Ovary (tissue), 7 donors: ENCODE measurements at regions not wholly inside any gene's neighbourhood (a gene's known extent, or its start where the extent isn't known, plus 50 kb on each side); places are given as distances from the start of the nearest gene placed in this dataset.

Source experiments
- DNase-seq, 5 donors: peaks; one replicate each; pipeline ENCODE4 v3.0.0-alpha.2; 2019 to 2020
- H3K27ac ChIP-seq, 2 donors: fragments of 200-600 bp; one replicate each; pipeline versions ENCODE4 v1.5.1 to v1.8.0; 2019 to 2022
- H3K27me3 ChIP-seq: fragments of 200-600 bp; one replicate; pipeline ENCODE4 v1.8.0; 2022
- H3K36me3 ChIP-seq: fragments of 200-600 bp; sonication (generic); one replicate; pipeline ENCODE4 v1.5.1; 2019
- H3K4me1 ChIP-seq: one replicate; pipeline ENCODE4 v1.8.1; 2013; ENCODE audit warnings: mild to moderate bottlenecking, moderate library complexity; ENCODE audit not compliant: insufficient read depth
- H3K4me3 ChIP-seq: fragments of 200-600 bp; sonication (generic); one replicate; pipeline ENCODE4 v1.5.1; 2017
- H3K9me3 ChIP-seq, 2 donors: fragments of 200-600 bp in 1 of 2; sonication (generic) in 1 of 2; one replicate each; pipeline versions ENCODE4 v1.5.1 to v1.8.1; 2013 to 2019; ENCODE audit warnings: mild to moderate bottlenecking in 1 of 2, moderate library complexity in 1 of 2
- EP300 ChIP-seq: sonication (generic); formaldehyde crosslinking; IDR thresholded peaks from one replicate; pipeline ENCODE4 v1.6.1; 2017; ENCODE audit warnings: antibody characterized with exemption
- POLR2A ChIP-seq: fragments of 450-650 bp; IDR thresholded peaks from one replicate; pipeline ENCODE4 v1.6.1; 2017; ENCODE audit warnings: antibody characterized with exemption, mild to moderate bottlenecking, moderate library complexity
- WGBS, 3 donors: extraction: QIAGEN DNeasy Blood & Tissue Kit in 1 of 3; methylation state at CpG; one replicate each; pipeline versions ENCODE4 v1.1.5 to v1.1.7; 2013 to 2017; 5-methylcytosine and 5-hydroxymethylcytosine counted together
- intact Hi-C, 4 donors: fragments of 100-400 bp; cut with DNase I; formaldehyde crosslinking; loops; one replicate each; pipeline versions ENCODE4 v1.11.0 to v1.15.1; 2022 to 2023
- TF ChIP-seq, protein P1 (sequence below), 3 donors: fragments of 450-650 bp in 2 of 3; fragments of 200-600 bp in 1 of 3; IDR thresholded peaks; one replicate each; pipeline versions ENCODE4 v1.5.1 to v1.8.0; 2016 to 2022; ENCODE audit warnings: antibody characterized with exemption in 3 of 3, mild to moderate bottlenecking in 1 of 3
- donor health status: DM: no; HTN: no; CAD: no; lungs with moderate emphysema.
- donor health status: DM: no; HTN: no; CAD: no.
- donor health status: Bipolar disorder and iron deficiency.
- donor health status: DM: no; HTN: no; CAD: no.
- donor health status: DM: yes; HTN: yes; CAD: no.

DNA sequence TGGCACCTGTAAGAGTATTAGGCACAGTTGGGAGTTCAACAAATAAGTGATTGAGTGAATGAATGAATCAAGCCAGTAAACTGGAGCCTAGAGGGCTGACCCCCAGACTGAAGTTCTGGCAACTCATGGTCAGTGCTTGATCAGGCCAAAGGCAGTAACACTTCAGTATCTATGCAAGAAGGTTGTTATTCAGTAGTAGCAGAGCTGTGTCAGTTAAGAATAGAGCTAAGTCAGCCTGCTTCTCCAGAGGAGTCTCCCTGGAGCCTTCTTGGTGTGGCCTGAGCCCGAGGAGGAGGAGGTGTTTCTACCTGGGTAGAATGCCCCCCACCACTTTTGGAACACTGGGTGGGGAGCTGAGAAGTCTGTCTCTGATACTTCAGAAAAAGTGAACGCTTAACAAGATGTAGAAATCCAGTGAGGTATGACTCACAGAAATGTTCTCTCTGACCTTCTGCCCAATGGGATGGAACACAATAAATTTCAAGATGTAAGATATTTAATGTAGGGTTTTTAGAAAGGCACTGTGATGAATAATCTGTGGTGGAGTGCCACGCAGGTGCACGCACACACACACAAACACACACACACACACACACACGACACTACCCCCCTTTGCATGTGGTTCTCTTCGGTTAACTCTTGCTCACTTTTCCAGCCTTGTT is 219.9 kb downstream of the HIPK3 start:
- intact Hi-C loops = no loop called here
- TF ChIP-seq EP300 (no peak), POLR2A (no peak)
- TF ChIP-seq, protein P1, sequence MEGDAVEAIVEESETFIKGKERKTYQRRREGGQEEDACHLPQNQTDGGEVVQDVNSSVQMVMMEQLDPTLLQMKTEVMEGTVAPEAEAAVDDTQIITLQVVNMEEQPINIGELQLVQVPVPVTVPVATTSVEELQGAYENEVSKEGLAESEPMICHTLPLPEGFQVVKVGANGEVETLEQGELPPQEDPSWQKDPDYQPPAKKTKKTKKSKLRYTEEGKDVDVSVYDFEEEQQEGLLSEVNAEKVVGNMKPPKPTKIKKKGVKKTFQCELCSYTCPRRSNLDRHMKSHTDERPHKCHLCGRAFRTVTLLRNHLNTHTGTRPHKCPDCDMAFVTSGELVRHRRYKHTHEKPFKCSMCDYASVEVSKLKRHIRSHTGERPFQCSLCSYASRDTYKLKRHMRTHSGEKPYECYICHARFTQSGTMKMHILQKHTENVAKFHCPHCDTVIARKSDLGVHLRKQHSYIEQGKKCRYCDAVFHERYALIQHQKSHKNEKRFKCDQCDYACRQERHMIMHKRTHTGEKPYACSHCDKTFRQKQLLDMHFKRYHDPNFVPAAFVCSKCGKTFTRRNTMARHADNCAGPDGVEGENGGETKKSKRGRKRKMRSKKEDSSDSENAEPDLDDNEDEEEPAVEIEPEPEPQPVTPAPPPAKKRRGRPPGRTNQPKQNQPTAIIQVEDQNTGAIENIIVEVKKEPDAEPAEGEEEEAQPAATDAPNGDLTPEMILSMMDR (IDR thresholded peaks at IDR 0.05) = no peak
- DNase-seq = no peak
- H3K9me3 ChIP-seq = no peaks in the 10 kb centered on the region
- no peaks in the 10 kb centered on the region for H3K27me3 ChIP-seq
- no peak overlapping the region for H3K27ac ChIP-seq
- WGBS, 3 donors = 85 to 89% (median 86%) methylated on average over 6 of the region's 6 CpGs
- no peaks in the 10 kb centered on the region for H3K36me3 ChIP-seq
- peaks cover 4% of the 10 kb centered on the region for H3K4me1 ChIP-seq
- H3K4me3 ChIP-seq = no peak overlapping the region

DNA sequence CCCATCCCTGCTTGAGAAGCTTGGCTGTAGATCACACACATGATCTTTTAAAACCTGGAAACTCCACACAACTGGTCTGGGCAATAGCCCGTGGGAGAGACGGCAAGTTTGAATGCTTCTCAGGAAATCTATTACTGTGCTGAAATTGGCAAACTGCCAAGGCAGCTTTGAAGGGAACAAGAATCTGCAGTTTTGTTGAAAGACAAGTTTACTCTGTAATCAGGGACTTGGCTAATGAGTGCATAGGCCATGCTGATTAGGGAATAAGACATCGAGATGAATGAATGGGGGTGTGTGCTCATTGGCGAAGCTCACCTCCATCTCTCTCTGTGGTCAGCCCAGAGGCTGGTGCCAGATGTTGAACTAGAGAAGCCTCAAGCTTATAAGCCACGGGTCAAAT is 218.8 kb downstream of the HIPK3 start:
- H3K4me3 ChIP-seq = no peak overlapping the region
- 10 to 14% (median 12%) methylated on average over 5 of the region's 5 CpGs for WGBS, 3 donors
- no peaks in the 10 kb centered on the region for H3K27me3 ChIP-seq
- intact Hi-C loops = no loop called here
- TF ChIP-seq POLR2A = no peak
- TF ChIP-seq EP300 = no peak
- TF ChIP-seq, protein P1 (IDR thresholded peaks at IDR 0.05) = no peak
- H3K36me3 ChIP-seq = no peaks in the 10 kb centered on the region
- no peaks in the 10 kb centered on the region for H3K9me3 ChIP-seq
- no peak for DNase-seq
- no peak overlapping the region for H3K27ac ChIP-seq
- peaks cover 4% of the 10 kb centered on the region for H3K4me1 ChIP-seq

DNA sequence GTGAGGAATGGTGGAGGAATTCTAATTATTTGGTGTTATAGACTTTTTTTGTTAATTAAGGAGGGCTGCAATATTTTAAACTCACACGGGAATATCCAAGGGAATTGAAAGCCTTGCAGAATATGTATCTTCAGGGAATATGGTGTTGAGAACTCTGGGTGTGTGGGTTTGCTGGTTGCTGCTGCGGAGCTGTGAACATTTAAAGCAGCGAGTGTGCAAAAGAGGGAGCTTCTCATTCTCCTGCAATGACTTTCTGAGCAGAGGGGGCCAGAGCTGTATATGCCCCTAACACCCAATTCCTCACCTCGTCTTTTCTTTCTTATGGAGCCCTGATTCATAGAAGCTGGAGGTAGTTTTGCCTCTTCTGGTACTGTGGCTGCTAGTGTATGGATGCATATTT is 217.7 kb downstream of the HIPK3 start:
- Histone ChIP-seq H3K27ac (no peak overlapping the region), H3K36me3 (no peaks in the 10 kb centered on the region), H3K9me3 (no peaks in the 10 kb centered on the region), H3K4me3 (no peak overlapping the region), H3K27me3 (no peaks in the 10 kb centered on the region), H3K4me1 (peaks cover 4% of the 10 kb centered on the region)
- intact Hi-C loops = no loop called here
- TF ChIP-seq EP300 (no peak), POLR2A (no peak)
- TF ChIP-seq, protein P1 (IDR thresholded peaks at IDR 0.05) = no peak
- DNase-seq = no peak
- 51 to 68% (median 56%) methylated on average over 4 of the region's 4 CpGs for WGBS, 3 donors

DNA sequence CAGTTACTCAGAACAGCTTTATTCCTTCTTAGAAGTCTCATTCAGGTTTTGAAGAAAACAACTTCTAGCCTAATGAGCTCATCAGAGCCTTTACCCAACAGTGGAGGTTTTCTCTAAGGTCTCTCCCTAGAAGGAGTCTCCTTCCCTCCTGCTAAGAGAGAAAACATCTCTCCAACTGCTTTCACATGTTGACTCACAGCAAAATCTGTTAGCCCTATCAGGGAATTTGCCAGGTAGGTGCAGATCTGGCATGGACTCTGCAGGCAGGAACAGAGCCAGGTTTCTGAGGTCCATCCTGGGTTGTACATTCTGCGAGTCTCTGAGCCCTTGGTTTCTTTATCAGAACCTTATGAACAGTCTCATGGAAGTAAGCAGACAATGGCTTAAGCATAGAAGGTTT is 214.4 kb downstream of the HIPK3 start:
- Histone ChIP-seq H3K27ac (no peak overlapping the region), H3K27me3 (no peaks in the 10 kb centered on the region), H3K9me3 (no peaks in the 10 kb centered on the region), H3K4me1 (peaks cover 4% of the 10 kb centered on the region), H3K4me3 (no peak overlapping the region), H3K36me3 (no peaks in the 10 kb centered on the region)
- TF ChIP-seq EP300 (no peak), POLR2A (no peak)
- TF ChIP-seq, protein P1 (IDR thresholded peaks at IDR 0.05) = no peak
- intact Hi-C loops = no loop called here
- DNase-seq = no peak
- 65 to 76% (median 67%) methylated on average over 1 of the region's 1 CpG for WGBS, 3 donors
